ENCODE measurements at regions not wholly inside any gene's neighbourhood (a gene's known extent, or its start where the extent isn't known, plus 50 kb on each side); places are given as distances from the start of the nearest gene placed in this dataset.

GRCh38 chr18:6609666-6610264 is 119.8 kb upstream of the ARHGAP28 start:
- DNase-seq (ENCODE audit: low read depth in 1 of 2, low spot score in 1 of 2) = no peak

GRCh38 chr18:6610466-6610865 is 119.0 kb upstream of the ARHGAP28 start:
- Histone ChIP-seq H3K27ac (replicated peaks) (no peak overlapping the region), H3K27me3 (ENCODE audit: insufficient read depth, poor library complexity, severe bottlenecking) (no peaks in the 10 kb centered on the region), H3K4me3 (replicated peaks; ENCODE audit: insufficient read depth, low read length) (no peak overlapping the region)
- TF ChIP-seq GABPA (IDR thresholded peaks at IDR 0.05; ENCODE audit: low read depth) (no peak), CTCF (IDR thresholded peaks at IDR 0.05; ENCODE audit: insufficient read depth, low read length) (no peak), REST (IDR thresholded peaks at IDR 0.05; ENCODE audit: insufficient replicate concordance, low read depth) (no peak), POLR2AphosphoS5 (IDR thresholded peaks at IDR 0.05; ENCODE audit: low read depth) (no peak), SPI1 (IDR thresholded peaks at IDR 0.05; ENCODE audit: borderline replicate concordance, low read depth) (no peak)
- DNase-seq (ENCODE audit: low read depth in 1 of 2, low spot score in 1 of 2) = no peak

More at GRCh38 chr18:6609666-6610264, 119.8 kb upstream of the ARHGAP28 start:
- TF ChIP-seq CTCF (IDR thresholded peaks at IDR 0.05; ENCODE audit: insufficient read depth, low read length) (no peak), GABPA (IDR thresholded peaks at IDR 0.05; ENCODE audit: low read depth) (no peak), REST (IDR thresholded peaks at IDR 0.05; ENCODE audit: insufficient replicate concordance, low read depth) (no peak), POLR2AphosphoS5 (IDR thresholded peaks at IDR 0.05; ENCODE audit: low read depth) (no peak), SPI1 (IDR thresholded peaks at IDR 0.05; ENCODE audit: borderline replicate concordance, low read depth) (no peak)
- H3K4me3 ChIP-seq (replicated peaks; ENCODE audit: insufficient read depth, low read length) = no peak overlapping the region
- no peaks in the 10 kb centered on the region for H3K27me3 ChIP-seq (ENCODE audit: insufficient read depth, poor library complexity, severe bottlenecking)
- no peak overlapping the region for H3K27ac ChIP-seq (replicated peaks)

GRCh38 chr18:6613581-6613980 is 115.9 kb upstream of the ARHGAP28 start:
- TF ChIP-seq REST (IDR thresholded peaks at IDR 0.05; ENCODE audit: insufficient replicate concordance, low read depth) = no peak
- no peak for TF ChIP-seq POLR2AphosphoS5 (IDR thresholded peaks at IDR 0.05; ENCODE audit: low read depth)
- no peak for TF ChIP-seq SPI1 (IDR thresholded peaks at IDR 0.05; ENCODE audit: borderline replicate concordance, low read depth)
- no peak for TF ChIP-seq CTCF (IDR thresholded peaks at IDR 0.05; ENCODE audit: insufficient read depth, low read length)
- no peak for TF ChIP-seq GABPA (IDR thresholded peaks at IDR 0.05; ENCODE audit: low read depth)
- Histone ChIP-seq H3K4me3 (replicated peaks; ENCODE audit: insufficient read depth, low read length) (no peak overlapping the region), H3K27ac (replicated peaks) (no peak overlapping the region), H3K27me3 (ENCODE audit: insufficient read depth, poor library complexity, severe bottlenecking) (no peaks in the 10 kb centered on the region)
- DNase-seq (ENCODE audit: low read depth in 1 of 2, low spot score in 1 of 2) = no peak
